ENCODE measurements at regions not wholly inside any gene's neighbourhood (a gene's known extent, or its start where the extent isn't known, plus 50 kb on each side); places are given as distances from the start of the nearest gene placed in this dataset.

- DNase-seq, result no peak
Measured at GRCh38 chrX:147846676-147847075, 65.0 kb upstream of the FMR1 start.

GRCh38 chrX:147847999-147848398, 63.7 kb upstream of the FMR1 start:
- DNase-seq, result no peak

GRCh38 chrX:147848543-147849443, 62.9 kb upstream of the FMR1 start:
- DNase-seq, result no peak

GRCh38 chrX:147850875-147851274, 60.8 kb upstream of the FMR1 start:
- no peak for DNase-seq

- no peak for DNase-seq
Measured at GRCh38 chrX:147853701-147854100, 58.0 kb upstream of the FMR1 start.

GRCh38 chrX:147859666-147860065, 52.1 kb upstream of the FMR1 start:
- no peak for DNase-seq
